C4-2B (cell line): ENCODE measurements at regions not wholly inside any gene's neighbourhood (a gene's known extent, or its start where the extent isn't known, plus 50 kb on each side); places are given as distances from the start of the nearest gene placed in this dataset.

Experiments
- H3K27ac ChIP-seq: fragments of 450-650 bp; 2 replicates; pipeline ENCODE4 v1.5.1; 2017
- CTCF ChIP-seq: fragments of 450-650 bp; conservative IDR thresholded peaks from 2 replicates; pipeline ENCODE4 v1.5.1; 2017; ENCODE audit warnings: mild to moderate bottlenecking
- ZFX ChIP-seq: fragments of 450-650 bp; IDR thresholded peaks from 2 replicates; pipeline ENCODE4 v1.6.1; 2017

GRCh38 chr13:69485991-69486592 is 621.5 kb upstream of the ATXN8OS start:
- no peak for TF ChIP-seq CTCF
- no peak for TF ChIP-seq ZFX
- H3K27ac ChIP-seq: no peak overlapping the region

GRCh38 chr13:69477451-69477850 is 630.2 kb upstream of the ATXN8OS start:
- TF ChIP-seq ZFX: no peak
- TF ChIP-seq CTCF: no peak
- no peak overlapping the region for H3K27ac ChIP-seq

GRCh38 chr13:69474011-69474685 is 633.5 kb upstream of the ATXN8OS start:
- no peak for TF ChIP-seq ZFX
- TF ChIP-seq CTCF: no peak

GRCh38 chr13:69468624-69469023 is 639.0 kb upstream of the ATXN8OS start:
- TF ChIP-seq CTCF (no peak), ZFX (no peak)
- H3K27ac ChIP-seq: no peak overlapping the region

More at GRCh38 chr13:69474011-69474685, 633.5 kb upstream of the ATXN8OS start:
- no peak overlapping the region for H3K27ac ChIP-seq

- TF ChIP-seq CTCF: no peak
- no peak for TF ChIP-seq ZFX
- H3K27ac ChIP-seq: no peak overlapping the region
Observed at GRCh38 chr13:69461397-69461796, 646.2 kb upstream of the ATXN8OS start.

- H3K27ac ChIP-seq: no peak overlapping the region
- TF ChIP-seq CTCF (no peak), ZFX (no peak)
Observed at GRCh38 chr13:69459346-69459745, 648.3 kb upstream of the ATXN8OS start.

- no peak overlapping the region for H3K27ac ChIP-seq
- TF ChIP-seq CTCF: no peak
Observed at GRCh38 chr13:69458013-69458412, 649.6 kb upstream of the ATXN8OS start.
